ENCODE measurements at regions not wholly inside any gene's neighbourhood (a gene's known extent, or its start where the extent isn't known, plus 50 kb on each side); places are given as distances from the start of the nearest gene placed in this dataset.

DNA sequence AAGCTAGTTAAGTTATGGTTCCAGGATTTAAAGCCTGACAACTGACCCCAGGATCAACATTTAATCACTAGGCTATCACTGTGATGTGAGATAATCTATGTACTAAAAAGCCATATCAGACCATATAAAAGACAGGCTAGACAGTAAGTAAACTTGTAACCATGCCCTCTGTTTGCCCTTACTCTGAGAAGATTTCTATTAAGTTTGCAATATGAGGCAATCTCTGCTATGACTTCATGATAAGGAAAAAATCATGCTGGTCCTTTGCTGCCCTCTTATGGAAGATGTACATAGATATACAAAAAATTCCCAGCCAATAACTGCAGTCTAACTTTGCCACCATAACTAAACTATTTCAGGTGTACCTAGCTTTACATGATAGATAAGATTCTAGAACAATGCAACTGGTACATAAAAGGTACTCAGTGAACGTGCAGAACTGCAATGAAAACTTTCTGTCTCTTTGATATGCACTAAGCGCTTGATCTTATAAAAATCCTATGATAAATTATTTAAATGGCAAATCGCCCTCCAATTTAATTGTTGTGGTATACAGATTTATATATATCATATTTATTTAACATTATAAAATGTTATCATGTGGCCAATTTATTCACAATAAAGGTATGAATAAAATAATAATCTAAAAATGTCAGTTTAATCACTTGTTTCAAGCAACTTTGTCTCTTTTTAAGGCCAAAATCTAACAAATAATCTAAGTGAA lies 70.5 kb downstream of the FAM217A start:
- DNase-seq: no peak

DNA sequence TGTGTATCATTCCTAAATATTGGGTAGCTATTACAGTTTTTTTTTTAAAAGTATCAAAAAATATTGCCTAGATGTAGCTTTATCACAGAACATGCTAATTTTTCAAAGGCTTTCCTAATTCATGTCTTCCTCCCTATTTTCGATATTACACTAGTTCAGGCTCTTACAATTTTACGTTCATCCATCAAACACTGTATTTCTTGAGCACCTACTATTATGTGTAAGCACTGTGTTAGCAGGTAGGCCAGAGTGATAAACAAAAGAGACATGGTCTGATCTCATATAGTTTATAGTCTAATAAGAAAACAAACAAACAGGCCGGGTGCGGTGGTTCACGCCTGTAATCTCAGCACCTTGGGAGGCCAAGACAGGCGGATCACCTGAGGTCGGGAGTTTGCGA lies 69.5 kb downstream of the FAM217A start:
- no peak for DNase-seq

DNA sequence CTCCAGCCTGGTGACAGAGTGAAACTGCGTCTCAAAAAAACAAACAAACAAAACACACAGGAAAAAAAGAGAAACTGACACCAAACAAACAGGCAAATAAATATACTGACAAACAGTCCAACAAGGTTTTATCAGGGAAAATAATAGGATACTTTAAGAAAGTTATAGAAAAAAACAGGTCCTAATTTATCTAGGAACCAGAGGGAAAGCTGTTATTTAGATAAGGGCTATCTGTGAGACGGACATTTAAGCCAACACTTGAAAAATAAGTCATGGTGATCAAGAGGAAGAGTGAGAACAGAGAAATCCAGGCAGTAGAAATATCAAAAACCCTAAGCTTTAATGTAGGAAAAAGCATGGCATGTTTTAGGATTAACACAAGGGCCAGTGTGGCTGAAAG lies 68.9 kb downstream of the FAM217A start:
- no peak for DNase-seq

GRCh38 chr6:4010689-4011090 lies 68.2 kb downstream of the FAM217A start:
- no peak for DNase-seq

- no peak for DNase-seq
Observed at GRCh38 chr6:4012826-4013225, 66.1 kb downstream of the FAM217A start.

DNA sequence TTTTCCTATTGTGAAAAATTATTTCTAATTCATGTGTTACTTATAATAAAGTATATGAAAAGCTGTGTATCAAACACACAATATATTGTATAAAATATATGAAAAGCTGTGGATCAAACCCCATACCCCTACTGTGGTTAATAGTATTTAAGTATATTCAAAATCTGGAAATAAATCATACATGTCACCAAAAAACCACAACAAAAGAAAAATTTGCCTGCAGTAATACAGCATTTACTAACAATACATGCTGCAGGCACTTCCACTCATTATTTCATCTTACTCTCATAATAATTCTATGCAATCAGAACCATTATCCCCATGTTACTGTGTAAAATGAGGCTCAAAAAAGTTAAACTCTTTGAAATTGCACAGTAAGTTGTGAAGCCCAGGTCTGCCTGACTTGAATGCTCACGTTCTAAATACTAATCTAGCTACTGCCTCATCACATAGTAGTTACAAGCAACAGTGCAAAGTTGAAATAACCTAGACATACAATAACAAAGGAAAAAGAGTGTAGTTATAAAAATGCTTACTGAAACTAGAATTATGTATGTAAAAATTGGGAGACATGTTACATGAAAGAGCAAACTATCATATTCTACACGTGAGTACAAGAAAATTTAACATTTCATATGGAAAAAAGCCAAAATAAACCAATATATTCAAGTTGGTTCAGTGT lies 61.7 kb downstream of the FAM217A start:
- DNase-seq: no peak

DNA sequence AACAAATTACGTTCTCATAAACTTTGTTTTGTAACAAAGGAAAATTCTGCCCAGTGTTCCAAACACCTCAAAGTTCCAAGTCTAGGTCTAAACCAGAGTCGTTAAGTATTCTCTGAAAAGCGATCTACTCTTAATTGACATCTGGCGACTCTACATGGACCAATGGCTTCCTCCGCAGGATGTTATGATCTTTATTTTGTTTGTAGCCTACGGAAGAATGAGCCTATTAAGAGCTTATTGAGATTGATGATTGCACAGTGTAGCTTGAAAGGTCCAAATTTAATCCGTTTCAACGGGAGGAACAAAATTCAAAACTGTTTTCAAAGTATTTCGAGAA lies 61.1 kb downstream of the FAM217A start:
- DNase-seq: no peak

DNA sequence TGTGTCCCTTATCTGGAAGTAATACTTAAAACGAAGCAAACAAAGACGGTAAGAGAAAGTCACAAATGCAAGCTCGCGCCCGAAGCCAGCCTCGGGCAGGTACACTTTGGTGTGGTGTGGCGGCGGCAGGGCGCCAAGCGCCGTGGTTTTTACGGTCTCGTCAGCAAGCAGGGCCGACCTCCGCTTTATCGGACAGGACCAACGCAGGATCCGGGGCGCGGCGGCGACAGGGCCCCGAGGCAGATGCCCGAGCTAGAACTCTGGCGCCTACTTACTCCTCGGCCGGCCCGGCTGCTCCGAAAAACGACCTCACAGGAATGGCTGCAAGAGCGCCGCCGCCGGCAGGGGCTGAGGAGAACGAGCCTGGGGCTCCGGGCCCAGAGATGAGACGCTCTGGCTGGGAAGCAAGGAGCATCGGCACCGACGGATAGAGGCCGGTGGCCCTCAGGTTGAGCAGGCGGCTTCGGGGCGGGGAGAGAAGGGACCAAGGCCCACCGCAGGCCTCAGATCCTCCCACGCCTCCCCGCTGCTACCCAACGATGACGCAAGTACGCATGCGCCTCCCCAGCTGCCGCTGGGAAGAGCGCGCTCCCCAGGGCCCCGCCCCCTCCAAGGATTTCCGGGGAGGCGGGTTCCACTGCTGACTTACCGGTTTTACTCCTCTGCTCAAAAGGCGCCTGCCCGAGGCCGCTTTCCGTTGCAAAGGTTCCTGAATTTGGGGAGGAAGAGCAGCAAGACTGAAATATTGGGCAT lies 60.6 kb downstream of the FAM217A start:
- peak; percentile 96 to 97 for DNase-seq

Data from stimulated activated CD4-positive, alpha-beta T cell treated with anti-CD3 and anti-CD28 coated beads, Interleukin-4, amount 100 ng/mL, for 4 hours (primary cell).